Mesenchymal stem cell (in vitro differentiated cells and primary cell): ENCODE measurements at regions not wholly inside any gene's neighbourhood (a gene's known extent, or its start where the extent isn't known, plus 50 kb on each side); places are given as distances from the start of the nearest gene placed in this dataset.

Experiments
- DNase-seq: peaks from one replicate; pipeline ENCODE4 v3.0.0-alpha.2; 2013
- H2AFZ ChIP-seq: one replicate; pipeline ENCODE4 v1.6.1; 2013; ENCODE audit warnings: low read depth, mild to moderate bottlenecking, control low read depth, inconsistent platforms, low read length, moderate library complexity
- H2AK5ac ChIP-seq: 2 replicates; pipeline ENCODE4 v1.6.1; 2013; ENCODE audit warnings: low read length, moderate library complexity, mild to moderate bottlenecking, inconsistent platforms; ENCODE audit not compliant: severe bottlenecking
- H2BK120ac ChIP-seq: one replicate; pipeline ENCODE4 v1.6.1; 2013; ENCODE audit warnings: low read depth, mild to moderate bottlenecking, inconsistent platforms, low read length, moderate library complexity
- H2BK12ac ChIP-seq, 2 experiments: one replicate each; pipeline ENCODE4 v1.6.1; 2013; ENCODE audit warnings: inconsistent platforms in 2 of 2, low read length in 2 of 2, mild to moderate bottlenecking in 2 of 2, moderate library complexity in 2 of 2, control low read depth in 1 of 2
- H2BK15ac ChIP-seq: one replicate; pipeline ENCODE4 v1.6.1; 2013; ENCODE audit warnings: mild to moderate bottlenecking, low read depth, inconsistent platforms; ENCODE audit not compliant: poor library complexity, severe bottlenecking
- H2BK5ac ChIP-seq: 2 replicates; pipeline ENCODE4 v1.6.1; 2013; ENCODE audit warnings: low read depth, mild to moderate bottlenecking, low read length, control low read depth, inconsistent platforms; ENCODE audit not compliant: poor library complexity, severe bottlenecking
- H3K14ac ChIP-seq, 2 experiments: one replicate each; pipeline ENCODE4 v1.6.1; 2013; ENCODE audit warnings: inconsistent platforms in 2 of 2, low read length in 2 of 2, control low read depth in 1 of 2, mild to moderate bottlenecking in 1 of 2, moderate library complexity in 1 of 2
- H3K18ac ChIP-seq, 2 experiments: one replicate each; pipeline ENCODE4 v1.6.1; 2013; ENCODE audit warnings: inconsistent platforms in 2 of 2, low read length in 2 of 2, control low read depth in 1 of 2, low read depth in 1 of 2, mild to moderate bottlenecking in 1 of 2
- H3K23ac ChIP-seq, 2 experiments: one replicate each; pipeline ENCODE4 v1.6.1; 2013; ENCODE audit warnings: inconsistent platforms in 2 of 2, low read length in 2 of 2, mild to moderate bottlenecking in 2 of 2, moderate library complexity in 2 of 2, control low read depth in 1 of 2
- H3K27ac ChIP-seq: 2 replicates; pipeline ENCODE4 v1.5.1; 2013; ENCODE audit warnings: mild to moderate bottlenecking, moderate library complexity, low read length, control low read depth, inconsistent platforms; ENCODE audit not compliant: poor library complexity, severe bottlenecking
- H3K27me3 ChIP-seq, 2 experiments: 2 replicates each; pipeline versions ENCODE4 v1.6.1 to v1.7.0; 2013; ENCODE audit warnings: low read length in 2 of 2, mild to moderate bottlenecking in 2 of 2, moderate library complexity in 2 of 2, control low read depth in 1 of 2, inconsistent platforms in 1 of 2; ENCODE audit not compliant: control insufficient read depth in 1 of 2, insufficient read depth in 1 of 2
- H3K36me3 ChIP-seq, 2 experiments: 2 replicates each; pipeline versions ENCODE4 v1.6.1 to v1.7.0; 2013; ENCODE audit warnings: low read length in 2 of 2, control low read depth in 1 of 2, inconsistent platforms in 1 of 2, low read depth in 1 of 2, mild to moderate bottlenecking in 1 of 2; ENCODE audit not compliant: insufficient read depth in 2 of 2, control insufficient read depth in 1 of 2
- H3K4ac ChIP-seq, 2 experiments: one replicate each; pipeline ENCODE4 v1.6.1; 2013; ENCODE audit warnings: inconsistent platforms in 2 of 2, low read length in 2 of 2, mild to moderate bottlenecking in 2 of 2, moderate library complexity in 2 of 2, control low read depth in 1 of 2, low read depth in 1 of 2
- H3K4me1 ChIP-seq: 2 replicates; pipeline ENCODE4 v1.6.1; 2013; ENCODE audit warnings: low read depth, low read length, control low read depth; ENCODE audit not compliant: control insufficient read depth, insufficient read depth
- H3K4me2 ChIP-seq: 2 replicates; pipeline ENCODE4 v1.6.1; 2013; ENCODE audit warnings: low read length, mild to moderate bottlenecking, inconsistent platforms; ENCODE audit not compliant: poor library complexity, severe bottlenecking
- H3K4me3 ChIP-seq, 2 experiments: 2 replicates each; pipeline versions ENCODE4 v1.5.1 to v1.7.0; 2013; ENCODE audit warnings: low read length in 2 of 2, mild to moderate bottlenecking in 2 of 2, control low read depth in 1 of 2, low read depth in 1 of 2; ENCODE audit not compliant: insufficient read depth in 1 of 2
- H3K79me1 ChIP-seq: replicated peaks from 2 replicates; pipeline ENCODE4 v1.6.1; 2013; ENCODE audit warnings: mild to moderate bottlenecking, control low read depth, low read length, inconsistent platforms; ENCODE audit not compliant: poor library complexity, severe bottlenecking
- H3K9ac ChIP-seq: 2 replicates; pipeline ENCODE4 v1.7.0; 2013; ENCODE audit warnings: mild to moderate bottlenecking, low read length, moderate library complexity
- H3K9me3 ChIP-seq: 2 replicates; pipeline ENCODE4 v1.7.0; 2013; ENCODE audit warnings: mild to moderate bottlenecking, low read length; ENCODE audit not compliant: control insufficient read depth
- H4K8ac ChIP-seq: one replicate; pipeline ENCODE4 v1.6.1; 2013; ENCODE audit warnings: inconsistent platforms, mild to moderate bottlenecking, low read length, moderate library complexity
- H4K91ac ChIP-seq: one replicate; pipeline ENCODE4 v1.6.1; 2013; ENCODE audit warnings: mild to moderate bottlenecking, low read length, inconsistent platforms
- WGBS: methylation state at CpG from one replicate; pipeline ENCODE4 v1.1.7; 2013; ENCODE audit warnings: mixed read lengths; 5-methylcytosine and 5-hydroxymethylcytosine counted together

DNA sequence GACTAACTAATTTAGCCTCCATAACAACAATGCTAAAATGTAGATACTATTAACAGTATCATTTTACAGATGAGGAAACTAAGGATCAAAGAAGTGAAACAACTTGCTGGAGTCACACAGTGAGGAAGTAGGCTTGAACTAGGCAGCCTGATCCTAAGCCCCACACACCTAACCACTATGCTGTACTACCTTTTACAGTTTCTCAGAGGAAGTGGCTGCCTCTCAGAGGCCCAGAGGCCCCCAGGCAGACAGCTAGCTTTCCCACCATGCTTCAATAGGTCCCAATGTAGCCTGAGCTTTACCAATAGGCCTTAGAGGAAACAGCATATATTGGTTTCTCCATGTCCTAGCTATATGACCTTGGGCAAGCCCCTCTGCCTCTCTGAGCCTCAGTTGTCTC is 69.4 kb upstream of the PJA1 start:
- no peak for DNase-seq
- H2BK5ac ChIP-seq: no peak overlapping the region
- no peak overlapping the region for H4K91ac ChIP-seq
- peaks cover 18% of the 10 kb centered on the region for H3K9me3 ChIP-seq
- no peak overlapping the region for H3K14ac ChIP-seq
- H3K4ac ChIP-seq: no peak overlapping the region
- H2BK12ac ChIP-seq: no peak overlapping the region
- H3K27me3 ChIP-seq: peaks cover 0 to 57% of the 10 kb centered on the region in 2 experiments
- H2AFZ ChIP-seq: no peak overlapping the region
- H3K18ac ChIP-seq: no peak overlapping the region
- H3K4me3 ChIP-seq: no peak overlapping the region
- no peak overlapping the region for H3K4me2 ChIP-seq
- no peak overlapping the region for H2AK5ac ChIP-seq
- no peak overlapping the region for H2BK15ac ChIP-seq
- no peak overlapping the region for H3K23ac ChIP-seq
- no peaks in the 10 kb centered on the region for H3K36me3 ChIP-seq
- no peak overlapping the region for H4K8ac ChIP-seq
- H3K79me1 ChIP-seq: no peaks in the 10 kb centered on the region
- H3K9ac ChIP-seq: no peak overlapping the region
- no peak overlapping the region for H2BK120ac ChIP-seq
- no peak overlapping the region for H3K27ac ChIP-seq
- H3K4me1 ChIP-seq: no peaks in the 10 kb centered on the region

DNA sequence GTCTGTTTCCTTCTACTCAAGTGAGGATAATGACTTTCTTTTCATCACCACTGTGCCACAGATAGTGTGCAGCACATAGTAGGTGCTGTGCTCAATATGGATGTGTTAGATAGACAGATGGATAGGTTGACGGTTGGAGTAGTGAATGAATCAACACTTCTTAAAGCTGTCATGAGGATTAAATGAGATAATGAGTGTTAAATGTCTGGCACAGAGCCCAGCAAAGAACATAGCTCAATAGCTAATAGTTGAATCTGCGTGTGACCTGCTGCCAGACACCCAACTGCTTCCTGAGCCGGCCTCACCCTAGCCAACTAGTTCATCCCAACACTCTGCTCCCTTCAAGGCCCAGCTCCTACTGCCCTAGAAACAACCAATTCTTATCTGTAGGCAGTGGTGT is 67.7 kb upstream of the PJA1 start:
- no peak overlapping the region for H2BK15ac ChIP-seq
- no peaks in the 10 kb centered on the region for H3K79me1 ChIP-seq
- no peak overlapping the region for H2AFZ ChIP-seq
- no peak overlapping the region for H3K23ac ChIP-seq
- no peak overlapping the region for H2BK12ac ChIP-seq
- peaks cover 0 to 46% of the 10 kb centered on the region in 2 experiments for H3K27me3 ChIP-seq
- H3K14ac ChIP-seq: no peak overlapping the region
- DNase-seq: no peak
- no CpG with 5 or more reads among the region's 3 CpGs for WGBS
- H3K9me3 ChIP-seq: peaks cover 18% of the 10 kb centered on the region
- H2AK5ac ChIP-seq: no peak overlapping the region
- no peak overlapping the region for H4K8ac ChIP-seq
- H3K27ac ChIP-seq: no peak overlapping the region
- H3K18ac ChIP-seq: no peak overlapping the region
- H2BK5ac ChIP-seq: no peak overlapping the region
- no peak overlapping the region for H3K4me2 ChIP-seq
- no peak overlapping the region for H3K9ac ChIP-seq
- H3K4me1 ChIP-seq: no peaks in the 10 kb centered on the region
- no peak overlapping the region for H3K4ac ChIP-seq
- no peak overlapping the region for H2BK120ac ChIP-seq
- H3K4me3 ChIP-seq: no peak overlapping the region
- no peak overlapping the region for H4K91ac ChIP-seq
- no peaks in the 10 kb centered on the region for H3K36me3 ChIP-seq

DNA sequence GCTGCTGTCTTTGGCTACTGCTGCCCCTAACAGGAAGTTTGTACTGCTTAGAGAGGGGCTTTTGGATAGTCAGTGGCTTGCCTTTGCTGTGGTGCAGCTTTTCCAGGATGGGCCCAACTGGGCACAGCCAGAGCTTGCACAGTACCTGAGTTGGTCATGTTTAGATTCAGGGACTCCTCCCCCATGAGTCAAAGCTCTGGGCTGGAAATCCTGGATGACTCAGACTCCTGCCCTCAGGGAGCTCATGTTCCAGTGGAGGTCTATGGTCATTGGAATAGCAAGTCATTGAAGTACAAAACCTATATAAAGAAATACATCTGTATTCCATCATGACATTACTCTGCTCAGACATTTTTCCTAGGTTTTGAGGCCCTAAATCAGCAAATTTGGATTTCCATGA is 66.7 kb upstream of the PJA1 start:
- DNase-seq: no peak
- Histone ChIP-seq H3K79me1 (no peaks in the 10 kb centered on the region), H3K9ac (no peak overlapping the region), H4K8ac (no peak overlapping the region), H3K36me3 (no peaks in the 10 kb centered on the region), H3K18ac (no peak overlapping the region), H3K4ac (no peak overlapping the region), H3K27me3 (peaks cover 0 to 51% of the 10 kb centered on the region in 2 experiments), H3K27ac (no peak overlapping the region), H3K4me3 (no peak overlapping the region), H3K4me2 (no peak overlapping the region), H3K4me1 (no peaks in the 10 kb centered on the region), H4K91ac (no peak overlapping the region), H3K14ac (no peak overlapping the region), H2AFZ (no peak overlapping the region), H2BK12ac (no peak overlapping the region), H3K9me3 (peaks cover 18% of the 10 kb centered on the region), H2AK5ac (no peak overlapping the region), H3K23ac (no peak overlapping the region), H2BK120ac (no peak overlapping the region), H2BK15ac (no peak overlapping the region), H2BK5ac (no peak overlapping the region)

DNA sequence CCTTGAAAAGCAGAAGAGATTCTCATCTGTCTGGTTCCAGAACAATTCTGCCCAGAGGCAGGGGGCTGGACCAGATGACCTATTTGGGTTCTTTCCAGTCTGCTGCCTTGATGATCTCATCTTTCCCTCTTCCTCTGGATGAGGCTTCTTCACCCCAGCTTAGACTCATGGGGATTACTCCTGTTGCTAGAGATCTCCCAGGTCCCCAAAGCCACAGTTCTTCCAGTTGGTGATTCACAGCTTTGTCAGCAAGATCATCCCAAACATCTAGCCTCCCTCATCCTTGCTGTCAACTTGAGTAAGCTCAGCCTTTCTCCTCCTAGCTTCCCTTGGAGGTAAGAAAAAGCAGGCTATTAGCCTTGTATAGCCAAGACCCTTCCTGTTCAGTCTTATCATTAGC is 64.2 kb upstream of the PJA1 start:
- Histone ChIP-seq H3K4me1 (no peaks in the 10 kb centered on the region), H3K36me3 (no peaks in the 10 kb centered on the region), H2BK12ac (no peak overlapping the region), H3K23ac (no peak overlapping the region), H2AK5ac (no peak overlapping the region), H3K18ac (no peak overlapping the region), H3K27ac (no peak overlapping the region), H3K14ac (no peak overlapping the region), H3K9me3 (peaks cover 8% of the 10 kb centered on the region), H4K8ac (no peak overlapping the region), H3K4ac (no peak overlapping the region), H4K91ac (no peak overlapping the region), H3K27me3 (peaks cover 0 to 50% of the 10 kb centered on the region in 2 experiments), H3K79me1 (no peaks in the 10 kb centered on the region), H2AFZ (no peak overlapping the region), H2BK5ac (no peak overlapping the region), H3K9ac (no peak overlapping the region), H3K4me3 (no peak overlapping the region), H3K4me2 (no peak overlapping the region), H2BK120ac (no peak overlapping the region), H2BK15ac (no peak overlapping the region)
- peak; percentile 66 for DNase-seq
